ENCODE measurements at regions not wholly inside any gene's neighbourhood (a gene's known extent, or its start where the extent isn't known, plus 50 kb on each side); places are given as distances from the start of the nearest gene placed in this dataset.

GRCh38 chr3:73926360-73927202 is 301.8 kb upstream of the PDZRN3 start:
- peak; percentile 47 for DNase-seq
- H4K20me1 ChIP-seq (ENCODE audit: control insufficient read depth, insufficient read depth, insufficient read length), result no peaks in the 10 kb centered on the region

More at GRCh38 chr3:73926360-73927202, 301.8 kb upstream of the PDZRN3 start:
- Histone ChIP-seq H4K91ac (ENCODE audit: insufficient read length, low read depth, low read length) (no peak overlapping the region), H3K9me3 (ENCODE audit: control insufficient read depth, low read depth, low read length) (no peaks in the 10 kb centered on the region), H3K79me1 (ENCODE audit: insufficient read depth, low read depth, low read length, poor library complexity, severe bottlenecking) (no peaks in the 10 kb centered on the region), H3K9ac (ENCODE audit: extremely low read depth, insufficient read length, low read length) (no peak overlapping the region), H3K27me3 (ENCODE audit: insufficient read depth, low read length) (no peaks in the 10 kb centered on the region), H2BK5ac (ENCODE audit: insufficient read length, low read length) (no peak overlapping the region), H3K14ac (ENCODE audit: insufficient read depth, low read length) (no peak overlapping the region), H3T11ph (ENCODE audit: low read length) (no peak overlapping the region), H3K23me2 (ENCODE audit: insufficient read length, low read depth, low read length, poor library complexity, severe bottlenecking) (no peaks in the 10 kb centered on the region), H2BK15ac (ENCODE audit: low read depth, low read length) (no peak overlapping the region), H2BK20ac (ENCODE audit: low read depth, low read length, poor library complexity, severe bottlenecking) (no peak overlapping the region), H2AK5ac (ENCODE audit: insufficient read length, low read length) (no peak overlapping the region), H3K4me1 (ENCODE audit: insufficient read depth, low read length) (peaks cover 3% of the 10 kb centered on the region; the same call in 1 of the 2 replicates), H2BK12ac (ENCODE audit: insufficient read length, low read depth, low read length) (no peak overlapping the region), H4K8ac (replicated peaks; ENCODE audit: insufficient read length, low read depth, low read length) (no peak overlapping the region), H3K23ac (ENCODE audit: insufficient read length, low read depth, low read length) (no peak overlapping the region), H3K18ac (ENCODE audit: insufficient read length, low read depth, low read length) (no peak overlapping the region), H3K79me2 (ENCODE audit: insufficient read depth, low read length) (no peaks in the 10 kb centered on the region), H2BK120ac (ENCODE audit: low read depth, low read length, poor library complexity, severe bottlenecking) (no peak overlapping the region), H2AFZ (ENCODE audit: low read length) (no peak overlapping the region), H3K27ac (ENCODE audit: insufficient read length, low read depth, low read length) (no peak overlapping the region), H4K5ac (ENCODE audit: insufficient read length, low read depth, low read length) (no peak overlapping the region), H3K56ac (ENCODE audit: insufficient read length, low read depth, low read length) (no peak overlapping the region), H3K4ac (ENCODE audit: low read depth, low read length) (no peak overlapping the region), H3K4me2 (ENCODE audit: insufficient read depth, insufficient read length, low read length) (no peak overlapping the region)
- H3K27me3 Mint-ChIP-seq (ENCODE audit: low read depth), result no peaks in the 10 kb centered on the region
- H3K4me1 Mint-ChIP-seq, result peaks cover 11 to 12% of the 10 kb centered on the region in 2 experiments
- no peaks in the 10 kb centered on the region for H3K36me3 Mint-ChIP-seq (ENCODE audit: insufficient read depth in 1 of 3, low read depth in 3 of 3)
- WGBS (ENCODE audit: extremely low coverage, insufficient read length, low lambda C conversion rate), result no CpG with 5 or more reads among the region's 5 CpGs
- no peak for TF ChIP-seq CTCF (conservative IDR thresholded peaks at IDR 0.05)
- H3K27ac Mint-ChIP-seq, result no peak overlapping the region
- no peak overlapping the region for H3K4me3 Mint-ChIP-seq
- no peaks in the 10 kb centered on the region for H3K9me3 Mint-ChIP-seq

All from H9 (cell line).